ACC112 (cell line): ENCODE measurements at regions not wholly inside any gene's neighbourhood (a gene's known extent, or its start where the extent isn't known, plus 50 kb on each side); places are given as distances from the start of the nearest gene placed in this dataset.

Experiments used
- H2AFZ ChIP-seq: fragments of 200-600 bp; sonication (generic); one replicate; pipeline ENCODE4 v1.6.0; 2017; ENCODE audit warnings: antibody characterized with exemption, low read length; ENCODE audit not compliant: unreplicated experiment
- H3K27ac ChIP-seq: fragments of 200-600 bp; sonication (generic); 2 replicates; pipeline ENCODE4 v1.5.1; 2014; ENCODE audit warnings: low read depth, mild to moderate bottlenecking, antibody characterized with exemption, low read length, moderate library complexity
- H3K27me3 ChIP-seq: fragments of 200-600 bp; sonication (generic); 2 replicates; pipeline ENCODE4 v1.6.1; 2014; ENCODE audit warnings: mild to moderate bottlenecking, antibody characterized with exemption, low read length, moderate library complexity, mixed read lengths; ENCODE audit not compliant: insufficient read depth
- H3K36me3 ChIP-seq: fragments of 200-600 bp; sonication (generic); 2 replicates; pipeline ENCODE4 v1.6.1; 2016; ENCODE audit warnings: mild to moderate bottlenecking, antibody characterized with exemption, low read length, moderate library complexity, mixed read lengths; ENCODE audit not compliant: insufficient read depth
- H3K4me1 ChIP-seq: fragments of 200-600 bp; sonication (generic); one replicate; pipeline ENCODE4 v1.6.1; 2016; ENCODE audit warnings: low read length, mixed read lengths; ENCODE audit not compliant: insufficient read depth, unreplicated experiment, control insufficient read depth
- H3K4me3 ChIP-seq: fragments of 200-600 bp; sonication (generic); 2 replicates; pipeline ENCODE4 v1.5.1; 2014; ENCODE audit warnings: mild to moderate bottlenecking, low read depth, low read length
- H3K79me2 ChIP-seq: fragments of 200-600 bp; sonication (generic); one replicate; pipeline ENCODE4 v1.6.0; 2016; ENCODE audit warnings: low read length; ENCODE audit not compliant: control insufficient read depth, unreplicated experiment, insufficient read depth

GRCh38 chr1:208326033-208326432 lies 81.8 kb upstream of the PLXNA2 start:
- Histone ChIP-seq H3K4me1 (no peaks in the 10 kb centered on the region), H2AFZ (no peak overlapping the region), H3K4me3 (no peak overlapping the region), H3K79me2 (no peaks in the 10 kb centered on the region), H3K27ac (no peak overlapping the region), H3K36me3 (no peaks in the 10 kb centered on the region), H3K27me3 (no peaks in the 10 kb centered on the region)

GRCh38 chr1:208329300-208329699 lies 85.1 kb upstream of the PLXNA2 start:
- Histone ChIP-seq H3K4me3 (no peak overlapping the region), H3K27ac (no peak overlapping the region), H3K79me2 (no peaks in the 10 kb centered on the region), H2AFZ (no peak overlapping the region), H3K36me3 (no peaks in the 10 kb centered on the region), H3K27me3 (no peaks in the 10 kb centered on the region), H3K4me1 (no peaks in the 10 kb centered on the region)

GRCh38 chr1:208332036-208332773 lies 88.0 kb upstream of the PLXNA2 start:
- Histone ChIP-seq H3K27me3 (no peaks in the 10 kb centered on the region), H3K27ac (no peak overlapping the region), H3K4me1 (no peaks in the 10 kb centered on the region), H3K4me3 (no peak overlapping the region), H2AFZ (no peak overlapping the region), H3K79me2 (no peaks in the 10 kb centered on the region), H3K36me3 (no peaks in the 10 kb centered on the region)

- H3K79me2 ChIP-seq, result no peaks in the 10 kb centered on the region
- no peak overlapping the region for H2AFZ ChIP-seq
- H3K36me3 ChIP-seq, result no peaks in the 10 kb centered on the region
- no peaks in the 10 kb centered on the region for H3K27me3 ChIP-seq
- no peaks in the 10 kb centered on the region for H3K4me1 ChIP-seq
- H3K4me3 ChIP-seq, result no peak overlapping the region
- no peak overlapping the region for H3K27ac ChIP-seq
These were observed 88.6 kb upstream of the PLXNA2 start for GRCh38 chr1:208332774-208333126.

GRCh38 chr1:208333676-208334075 lies 89.5 kb upstream of the PLXNA2 start:
- Histone ChIP-seq H3K27me3 (no peaks in the 10 kb centered on the region), H3K4me1 (no peaks in the 10 kb centered on the region), H3K79me2 (no peaks in the 10 kb centered on the region)

GRCh38 chr1:208335371-208336136 lies 91.4 kb upstream of the PLXNA2 start:
- Histone ChIP-seq H3K79me2 (no peaks in the 10 kb centered on the region), H3K36me3 (no peaks in the 10 kb centered on the region), H3K27ac (no peak overlapping the region), H2AFZ (no peak overlapping the region), H3K27me3 (no peaks in the 10 kb centered on the region), H3K4me3 (no peak overlapping the region), H3K4me1 (no peaks in the 10 kb centered on the region)

More at GRCh38 chr1:208333676-208334075, 89.5 kb upstream of the PLXNA2 start:
- Histone ChIP-seq H3K36me3 (no peaks in the 10 kb centered on the region), H2AFZ (no peak overlapping the region), H3K4me3 (no peak overlapping the region), H3K27ac (no peak overlapping the region)

- Histone ChIP-seq H3K79me2 (no peaks in the 10 kb centered on the region), H2AFZ (no peak overlapping the region), H3K27me3 (no peaks in the 10 kb centered on the region), H3K27ac (no peak overlapping the region), H3K36me3 (no peaks in the 10 kb centered on the region), H3K4me3 (no peak overlapping the region), H3K4me1 (no peaks in the 10 kb centered on the region)
These were observed 91.9 kb upstream of the PLXNA2 start for GRCh38 chr1:208336137-208336518.

GRCh38 chr1:208339911-208340310 lies 95.7 kb upstream of the PLXNA2 start:
- Histone ChIP-seq H3K27ac (no peak overlapping the region), H2AFZ (no peak overlapping the region), H3K27me3 (0 out of 2 replicates have a peak, but pooled peaks cover 3% of the 10 kb centered on the region), H3K36me3 (no peaks in the 10 kb centered on the region), H3K79me2 (no peaks in the 10 kb centered on the region), H3K4me1 (no peaks in the 10 kb centered on the region), H3K4me3 (no peak overlapping the region)

GRCh38 chr1:208343226-208343625 lies 99.0 kb upstream of the PLXNA2 start:
- H3K4me1 ChIP-seq, result no peaks in the 10 kb centered on the region
- peaks cover 3% of the 10 kb centered on the region for H3K27me3 ChIP-seq
- no peak overlapping the region for H3K4me3 ChIP-seq
- H2AFZ ChIP-seq, result no peak overlapping the region
- H3K36me3 ChIP-seq, result no peaks in the 10 kb centered on the region
- H3K27ac ChIP-seq, result no peak overlapping the region
- H3K79me2 ChIP-seq, result no peaks in the 10 kb centered on the region

- Histone ChIP-seq H3K27me3 (peaks cover 3% of the 10 kb centered on the region), H3K79me2 (no peaks in the 10 kb centered on the region), H3K36me3 (no peaks in the 10 kb centered on the region), H3K4me3 (no peak overlapping the region), H3K27ac (no peak overlapping the region), H3K4me1 (no peaks in the 10 kb centered on the region), H2AFZ (no peak overlapping the region)
These were observed 100.1 kb upstream of the PLXNA2 start for GRCh38 chr1:208344202-208344857.
